ENCODE measurements at regions not wholly inside any gene's neighbourhood (a gene's known extent, or its start where the extent isn't known, plus 50 kb on each side); places are given as distances from the start of the nearest gene placed in this dataset.

DNA sequence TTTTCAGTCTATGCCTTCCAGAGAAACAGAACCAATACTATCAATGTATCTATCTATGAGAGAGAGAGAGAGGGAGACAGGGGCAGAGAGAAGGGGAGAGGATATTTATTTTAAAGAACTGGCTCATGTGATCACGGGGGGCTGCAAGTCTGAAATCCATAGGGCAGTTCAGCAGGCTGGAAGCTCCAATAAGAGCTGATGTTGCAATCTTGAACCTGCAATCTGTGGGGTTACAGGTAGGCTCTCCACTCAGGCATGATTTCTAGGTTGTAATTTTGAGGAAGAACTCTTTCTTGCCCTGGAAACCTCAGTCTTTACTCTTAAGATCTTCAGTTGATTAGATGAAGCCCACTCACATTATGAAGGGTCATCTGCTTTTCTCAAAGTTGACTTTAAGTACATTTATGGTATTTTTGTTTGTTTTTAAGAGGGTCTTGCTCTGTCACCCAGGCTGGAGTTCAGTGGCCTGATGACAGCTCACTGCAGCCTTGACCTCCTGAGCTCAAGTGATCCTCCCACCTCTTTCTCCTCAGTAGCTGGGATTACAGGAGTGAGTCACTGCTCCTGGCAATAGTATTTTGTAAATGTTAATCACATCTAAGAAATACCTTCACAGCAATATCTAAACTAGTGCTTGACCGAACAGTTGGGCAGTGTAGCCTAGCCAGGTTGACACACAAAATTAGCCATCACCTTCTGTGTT lies 376.4 kb downstream of the FGF9 start:
- no peak for TF ChIP-seq EZH2 (IDR thresholded peaks at IDR 0.05; ENCODE audit: low read length)
- TF ChIP-seq, protein P1, sequence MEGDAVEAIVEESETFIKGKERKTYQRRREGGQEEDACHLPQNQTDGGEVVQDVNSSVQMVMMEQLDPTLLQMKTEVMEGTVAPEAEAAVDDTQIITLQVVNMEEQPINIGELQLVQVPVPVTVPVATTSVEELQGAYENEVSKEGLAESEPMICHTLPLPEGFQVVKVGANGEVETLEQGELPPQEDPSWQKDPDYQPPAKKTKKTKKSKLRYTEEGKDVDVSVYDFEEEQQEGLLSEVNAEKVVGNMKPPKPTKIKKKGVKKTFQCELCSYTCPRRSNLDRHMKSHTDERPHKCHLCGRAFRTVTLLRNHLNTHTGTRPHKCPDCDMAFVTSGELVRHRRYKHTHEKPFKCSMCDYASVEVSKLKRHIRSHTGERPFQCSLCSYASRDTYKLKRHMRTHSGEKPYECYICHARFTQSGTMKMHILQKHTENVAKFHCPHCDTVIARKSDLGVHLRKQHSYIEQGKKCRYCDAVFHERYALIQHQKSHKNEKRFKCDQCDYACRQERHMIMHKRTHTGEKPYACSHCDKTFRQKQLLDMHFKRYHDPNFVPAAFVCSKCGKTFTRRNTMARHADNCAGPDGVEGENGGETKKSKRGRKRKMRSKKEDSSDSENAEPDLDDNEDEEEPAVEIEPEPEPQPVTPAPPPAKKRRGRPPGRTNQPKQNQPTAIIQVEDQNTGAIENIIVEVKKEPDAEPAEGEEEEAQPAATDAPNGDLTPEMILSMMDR (optimal IDR thresholded peaks at IDR 0.05 in 1 of 3, IDR thresholded peaks at IDR 0.05 in 1 of 3, conservative IDR thresholded peaks at IDR 0.05 in 1 of 3; ENCODE audit: extremely low read depth in 1 of 3, insufficient read depth in 2 of 3, low read length in 3 of 3): no peak

Data from keratinocyte (primary cell).